CD4-positive, CD25-positive, alpha-beta regulatory T cell (primary cell): ENCODE measurements at regions not wholly inside any gene's neighbourhood (a gene's known extent, or its start where the extent isn't known, plus 50 kb on each side); places are given as distances from the start of the nearest gene placed in this dataset.

Experiments
- ATAC-seq, 2 donors: fragments of 150-1000 bp; cut with Tn5 transposase; one replicate each; pipeline ENCODE4 v1.10.0; 2021; ENCODE audit warnings: low read depth in 2 of 2, moderate number of reproducible peaks in 2 of 2, moderate library complexity in 1 of 2
- DNase-seq, 3 donors: peaks; one replicate each; pipeline versions ENCODE4 v3.0.0 to v3.0.0-alpha.2; 2012 to 2022; ENCODE audit warnings: mixed read lengths in 1 of 3
- H3K27ac ChIP-seq: one replicate; pipeline ENCODE4 v1.7.0; 2013; ENCODE audit warnings: mild to moderate bottlenecking, low read length; ENCODE audit not compliant: insufficient read depth, poor library complexity, severe bottlenecking
- H3K27me3 ChIP-seq: one replicate; pipeline ENCODE4 v1.7.0; 2013; ENCODE audit warnings: low read length; ENCODE audit not compliant: control insufficient read depth, insufficient read depth
- H3K36me3 ChIP-seq: one replicate; pipeline ENCODE4 v1.7.0; 2013; ENCODE audit warnings: mild to moderate bottlenecking, low read length, moderate library complexity; ENCODE audit not compliant: control insufficient read depth, insufficient read depth
- H3K4me1 ChIP-seq: 2 replicates; pipeline ENCODE4 v1.7.0; 2013; ENCODE audit warnings: mild to moderate bottlenecking, low read length; ENCODE audit not compliant: insufficient read depth, control insufficient read depth, poor library complexity, severe bottlenecking
- H3K4me3 ChIP-seq: one replicate; pipeline ENCODE4 v1.7.0; 2013; ENCODE audit warnings: low read depth, mild to moderate bottlenecking, low read length, moderate library complexity
- H3K9me3 ChIP-seq, 2 experiments: 1 replicate in 1 of 2; 2 replicates in 1 of 2; pipeline ENCODE4 v1.7.0; 2013; ENCODE audit warnings: low read length in 2 of 2, mild to moderate bottlenecking in 1 of 2, moderate library complexity in 1 of 2; ENCODE audit not compliant: control insufficient read depth in 2 of 2
- H3K27ac Mint-ChIP-seq, 3 donors: one replicate each; pipeline ENCODE4 v1.8.0; 2020 to 2022; ENCODE audit warnings: mild to moderate bottlenecking in 3 of 3, mixed read lengths in 3 of 3, moderate library complexity in 2 of 3
- H3K27me3 Mint-ChIP-seq: one replicate; pipeline ENCODE4 v1.8.0; 2022; ENCODE audit warnings: mild to moderate bottlenecking, mixed read lengths
- H3K36me3 Mint-ChIP-seq: one replicate; pipeline ENCODE4 v1.8.0; 2020; ENCODE audit warnings: mixed read lengths
- H3K4me1 Mint-ChIP-seq, 4 donors: one replicate each; pipeline ENCODE4 v1.8.0; 2020 to 2022; ENCODE audit warnings: mixed read lengths in 4 of 4, mild to moderate bottlenecking in 1 of 4
- H3K4me3 Mint-ChIP-seq, 4 donors: one replicate each; pipeline ENCODE4 v1.8.0; 2020 to 2022; ENCODE audit warnings: mild to moderate bottlenecking in 4 of 4, mixed read lengths in 4 of 4, moderate library complexity in 3 of 4
- H3K9me3 Mint-ChIP-seq, 7 donors: one replicate each; pipeline ENCODE4 v1.8.0; 2020 to 2022; ENCODE audit warnings: mixed read lengths in 7 of 7, mild to moderate bottlenecking in 3 of 7, moderate library complexity in 2 of 7

- ATAC-seq = no peak
- no peaks in the 10 kb centered on the region for H3K4me1 Mint-ChIP-seq
These were observed 121.0 kb downstream of the QRSL1 start for GRCh38 chr6:106750142-106750918.

GRCh38 chr6:106749609-106750008 lies 120.2 kb downstream of the QRSL1 start:
- Histone ChIP-seq H3K9me3 (no peaks in the 10 kb centered on the region), H3K4me3 (no peak overlapping the region), H3K27me3 (peaks cover 3% of the 10 kb centered on the region), H3K4me1 (no peaks in the 10 kb centered on the region), H3K36me3 (no peaks in the 10 kb centered on the region), H3K27ac (no peak overlapping the region)
- peaks cover 25% of the 10 kb centered on the region for H3K27me3 Mint-ChIP-seq
- H3K9me3 Mint-ChIP-seq = peaks cover 0 to 1% (median 0%) of the 10 kb centered on the region in 7 donors
- ATAC-seq (no peak), DNase-seq (no peak)
- no peaks in the 10 kb centered on the region for H3K36me3 Mint-ChIP-seq
- H3K4me1 Mint-ChIP-seq = no peaks in the 10 kb centered on the region
- no peak overlapping the region for H3K4me3 Mint-ChIP-seq
- no peak overlapping the region for H3K27ac Mint-ChIP-seq

More at GRCh38 chr6:106750142-106750918, 121.0 kb downstream of the QRSL1 start:
- Histone ChIP-seq H3K27ac (no peak overlapping the region), H3K27me3 (no peaks in the 10 kb centered on the region), H3K4me3 (no peak overlapping the region), H3K4me1 (no peaks in the 10 kb centered on the region), H3K36me3 (no peaks in the 10 kb centered on the region), H3K9me3 (no peaks in the 10 kb centered on the region)
- DNase-seq = no peak
- Mint-ChIP-seq H3K4me3 (no peak overlapping the region), H3K27me3 (peaks cover 22% of the 10 kb centered on the region), H3K36me3 (no peaks in the 10 kb centered on the region), H3K9me3 (peaks cover 0 to 1% (median 0%) of the 10 kb centered on the region in 7 donors), H3K27ac (no peak overlapping the region)

- Mint-ChIP-seq H3K4me1 (no peaks in the 10 kb centered on the region), H3K4me3 (no peak overlapping the region), H3K27me3 (peaks cover 25% of the 10 kb centered on the region), H3K27ac (peak overlapping the region in 1 of 3 donors; percentile 17), H3K36me3 (no peaks in the 10 kb centered on the region), H3K9me3 (peaks cover 0 to 1% (median 0%) of the 10 kb centered on the region in 7 donors)
- H3K27ac ChIP-seq = no peak overlapping the region
- no peak overlapping the region for H3K4me3 ChIP-seq
- ATAC-seq (no peak), DNase-seq (no peak)
- H3K4me1 ChIP-seq = no peaks in the 10 kb centered on the region
- H3K27me3 ChIP-seq = peaks cover 9% of the 10 kb centered on the region
- no peaks in the 10 kb centered on the region for H3K36me3 ChIP-seq
- peaks cover 0 to 2% of the 10 kb centered on the region in 2 experiments for H3K9me3 ChIP-seq
These were observed 119.3 kb downstream of the QRSL1 start for GRCh38 chr6:106748547-106749207.

GRCh38 chr6:106747139-106747538 lies 117.8 kb downstream of the QRSL1 start:
- Histone ChIP-seq H3K27ac (no peak overlapping the region), H3K9me3 (peaks cover 0 to 2% of the 10 kb centered on the region in 2 experiments), H3K36me3 (no peaks in the 10 kb centered on the region), H3K4me3 (no peak overlapping the region), H3K27me3 (peaks cover 9% of the 10 kb centered on the region), H3K4me1 (no peaks in the 10 kb centered on the region)
- H3K4me1 Mint-ChIP-seq = no peaks in the 10 kb centered on the region
- peaks cover 0 to 1% (median 0%) of the 10 kb centered on the region in 7 donors for H3K9me3 Mint-ChIP-seq
- no peak for DNase-seq
- ATAC-seq = no peak
- no peaks in the 10 kb centered on the region for H3K36me3 Mint-ChIP-seq
- H3K27me3 Mint-ChIP-seq = peaks cover 25% of the 10 kb centered on the region
- peak overlapping the region in 1 of 4 donors; percentile 64 for H3K4me3 Mint-ChIP-seq
- H3K27ac Mint-ChIP-seq = no peak overlapping the region

- Mint-ChIP-seq H3K4me3 (no peak overlapping the region), H3K36me3 (no peaks in the 10 kb centered on the region), H3K4me1 (no peaks in the 10 kb centered on the region), H3K27ac (no peak overlapping the region), H3K9me3 (peaks cover 0 to 1% (median 0%) of the 10 kb centered on the region in 7 donors), H3K27me3 (peaks cover 25% of the 10 kb centered on the region)
- no peak for ATAC-seq
- Histone ChIP-seq H3K4me1 (no peaks in the 10 kb centered on the region), H3K27ac (no peak overlapping the region), H3K9me3 (peaks cover 0 to 2% of the 10 kb centered on the region in 2 experiments), H3K4me3 (no peak overlapping the region), H3K36me3 (no peaks in the 10 kb centered on the region), H3K27me3 (peaks cover 9% of the 10 kb centered on the region)
- DNase-seq = no peak
These were observed 117.3 kb downstream of the QRSL1 start for GRCh38 chr6:106746652-106747051.

GRCh38 chr6:106745824-106746582 lies 116.6 kb downstream of the QRSL1 start:
- ATAC-seq = no peak
- Mint-ChIP-seq H3K9me3 (peaks cover 0 to 1% (median 0%) of the 10 kb centered on the region in 7 donors), H3K27ac (no peak overlapping the region), H3K4me3 (no peak overlapping the region), H3K4me1 (no peaks in the 10 kb centered on the region), H3K27me3 (peaks cover 28% of the 10 kb centered on the region), H3K36me3 (no peaks in the 10 kb centered on the region)
- DNase-seq = no peak
- H3K27me3 ChIP-seq = peaks cover 9% of the 10 kb centered on the region
- no peaks in the 10 kb centered on the region for H3K4me1 ChIP-seq
- H3K4me3 ChIP-seq = no peak overlapping the region
- H3K36me3 ChIP-seq = no peaks in the 10 kb centered on the region
- peaks cover 0 to 2% of the 10 kb centered on the region in 2 experiments for H3K9me3 ChIP-seq
- no peak overlapping the region for H3K27ac ChIP-seq

- Histone ChIP-seq H3K9me3 (peaks cover 0 to 2% of the 10 kb centered on the region in 2 experiments), H3K27me3 (peaks cover 9% of the 10 kb centered on the region), H3K27ac (no peak overlapping the region), H3K36me3 (no peaks in the 10 kb centered on the region), H3K4me1 (no peaks in the 10 kb centered on the region), H3K4me3 (no peak overlapping the region)
- H3K36me3 Mint-ChIP-seq = no peaks in the 10 kb centered on the region
- peaks cover 31% of the 10 kb centered on the region for H3K27me3 Mint-ChIP-seq
- H3K4me3 Mint-ChIP-seq = no peak overlapping the region
- DNase-seq = no peak
- no peaks in the 10 kb centered on the region for H3K4me1 Mint-ChIP-seq
- H3K27ac Mint-ChIP-seq = no peak overlapping the region
- no peak for ATAC-seq
- peaks cover 0 to 1% (median 0%) of the 10 kb centered on the region in 7 donors for H3K9me3 Mint-ChIP-seq
These were observed 115.9 kb downstream of the QRSL1 start for GRCh38 chr6:106745197-106745770.
